Ishikawa (cell line): ENCODE measurements at regions not wholly inside any gene's neighbourhood (a gene's known extent, or its start where the extent isn't known, plus 50 kb on each side); places are given as distances from the start of the nearest gene placed in this dataset.

ENCODE experiments used
- RAD21 ChIP-seq: IDR thresholded peaks from 2 replicates; pipeline ENCODE4 v1.6.1; 2012; ENCODE audit warnings: low read depth
- TAF1 ChIP-seq: IDR thresholded peaks from 2 replicates; pipeline ENCODE4 v1.6.1; 2012; ENCODE audit warnings: low read depth, mild to moderate bottlenecking
- TEAD4 ChIP-seq: IDR thresholded peaks from 2 replicates; pipeline ENCODE4 v1.6.1; 2012
- YY1 ChIP-seq: IDR thresholded peaks from 2 replicates; pipeline ENCODE4 v1.6.1; 2012; ENCODE audit warnings: low read depth

GRCh38 chr14:101377069-101377468 is 184.2 kb upstream of the DIO3 start:
- TF ChIP-seq RAD21 (no peak), TEAD4 (no peak), TAF1 (no peak), YY1 (no peak)
